ENCODE measurements at regions not wholly inside any gene's neighbourhood (a gene's known extent, or its start where the extent isn't known, plus 50 kb on each side); places are given as distances from the start of the nearest gene placed in this dataset.

DNA sequence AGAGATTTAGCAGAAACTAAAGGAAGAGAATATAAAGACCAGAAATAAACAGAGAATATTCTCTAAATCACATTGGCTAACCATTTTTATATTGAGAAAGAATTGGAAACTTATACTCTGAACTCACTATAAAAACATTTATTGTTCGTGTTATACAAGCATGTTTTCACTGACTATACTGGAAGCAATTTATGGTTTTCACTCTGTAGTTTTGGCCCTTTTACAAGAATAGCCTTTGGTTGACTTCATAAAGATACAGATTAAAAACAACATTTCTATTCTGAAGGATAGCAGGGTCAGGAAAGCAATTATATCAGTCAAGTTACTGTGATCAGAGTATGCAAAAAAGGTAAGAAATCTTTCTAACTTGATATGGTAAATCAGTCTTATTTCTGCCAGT is 965.7 kb upstream of the FAT3 start:
- no peak for TF ChIP-seq EZH2 (optimal IDR thresholded peaks at IDR 0.05; ENCODE audit: low read depth, low read length)
- TF ChIP-seq CTCF (IDR thresholded peaks at IDR 0.05; ENCODE audit: low read length) = no peak
